A673 (cell line): ENCODE measurements at regions not wholly inside any gene's neighbourhood (a gene's known extent, or its start where the extent isn't known, plus 50 kb on each side); places are given as distances from the start of the nearest gene placed in this dataset.

Source experiments
- BruUV-seq: library from RNA; stranded (reverse); fragments of 400-500 nt; replicated peaks from 2 replicates; lab custom pipeline; 2021; lab: Mats Ljungman, UMichigan
- CTCF ChIA-PET: fragments of 300-600 bp; sonication (Branson Sonifier 250); formaldehyde crosslinking; loops from one replicate; lab custom pipeline; 2022; ENCODE audit warnings: antibody characterized with exemption; lab: Charles Lee
- POLR2A ChIA-PET: fragments of 300-600 bp; sonication (Branson Sonifier 250); formaldehyde crosslinking; loops from one replicate; lab custom pipeline; 2022; ENCODE audit warnings: antibody characterized with exemption; ENCODE audit not compliant: low non-redundant PET; lab: Charles Lee
- DNase-seq: peaks from one replicate; pipeline ENCODE4 v3.0.0-alpha.2; 2015; ENCODE audit warnings: low spot score
- H3K27ac ChIP-seq: fragments of 200-600 bp; sonication (generic); 2 replicates; pipeline ENCODE4 v1.5.1; 2016; ENCODE audit warnings: mixed run types, low read depth, mild to moderate bottlenecking, mixed read lengths, antibody characterized with exemption, low read length; ENCODE audit not compliant: poor library complexity, severe bottlenecking
- H3K27me3 ChIP-seq: fragments of 200-600 bp; sonication (generic); replicated peaks from 2 replicates; pipeline ENCODE4 v1.6.1; 2017; ENCODE audit warnings: mixed run types, low read depth, mild to moderate bottlenecking, mixed read lengths, antibody characterized with exemption, low read length; ENCODE audit not compliant: insufficient read depth, poor library complexity
- H3K36me3 ChIP-seq: fragments of 200-600 bp; sonication (generic); 2 replicates; pipeline ENCODE4 v1.6.1; 2016; ENCODE audit warnings: mixed run types, mild to moderate bottlenecking, mixed read lengths, antibody characterized with exemption, low read length; ENCODE audit not compliant: insufficient read depth, poor library complexity, severe bottlenecking
- H3K4me1 ChIP-seq: fragments of 200-600 bp; sonication (generic); 2 replicates; pipeline ENCODE4 v1.6.1; 2017; ENCODE audit warnings: mixed run types, mild to moderate bottlenecking, mixed read lengths, antibody characterized with exemption, low read length; ENCODE audit not compliant: insufficient read depth, poor library complexity, severe bottlenecking
- H3K4me3 ChIP-seq: fragments of 200-600 bp; sonication (generic); 2 replicates; pipeline ENCODE4 v1.5.1; 2016; ENCODE audit warnings: low read depth, mixed run types, mild to moderate bottlenecking, mixed read lengths, low read length; ENCODE audit not compliant: poor library complexity, severe bottlenecking
- H3K9me3 ChIP-seq: fragments of 200-600 bp; sonication (generic); 2 replicates; pipeline ENCODE4 v1.6.1; 2016; ENCODE audit warnings: mixed run types, low read depth, mild to moderate bottlenecking, mixed read lengths, antibody characterized with exemption, low read length; ENCODE audit not compliant: poor library complexity, severe bottlenecking
- EZH2 ChIP-seq: fragments of 200-600 bp; sonication (generic); IDR thresholded peaks from 2 replicates; pipeline ENCODE4 v1.6.1; 2017; ENCODE audit warnings: borderline replicate concordance, low read depth, mild to moderate bottlenecking, mixed read lengths, antibody characterized with exemption, low read length; ENCODE audit not compliant: poor library complexity, severe bottlenecking
- intact Hi-C: fragments of 100-400 bp; cut with micrococcal nuclease; formaldehyde crosslinking; loops from one replicate; pipeline ENCODE4 v1.10.0; 2022; ENCODE audit not compliant: unreplicated experiment
- TF ChIP-seq, protein P1 (sequence below): fragments of 300-800, 200-600 bp; sonication (generic); conservative IDR thresholded peaks from 2 replicates; pipeline ENCODE4 v1.5.1; 2017; ENCODE audit warnings: low read depth, mild to moderate bottlenecking, antibody characterized with exemption, low read length, moderate library complexity, mixed read lengths

DNA sequence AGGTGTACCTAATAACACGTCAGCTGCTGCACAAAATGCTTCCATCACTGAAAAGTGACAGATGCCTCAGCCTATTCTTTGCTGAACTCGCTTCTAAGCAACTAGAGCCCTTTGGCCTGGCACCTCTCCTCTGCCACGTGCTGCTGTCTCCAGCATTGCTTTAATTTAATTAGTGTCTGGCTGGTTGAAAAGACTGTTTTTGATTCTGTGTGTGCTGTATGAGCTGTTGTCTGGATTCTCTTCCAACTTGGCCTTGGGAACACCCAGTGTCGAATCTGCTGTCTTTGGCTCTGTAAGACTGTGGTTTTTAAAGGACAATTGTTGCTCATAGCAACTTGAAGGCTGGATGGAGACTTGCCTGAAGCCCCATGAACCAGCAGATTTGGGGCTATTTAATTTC, 109.5 kb downstream of the PSMG1 start:
- H3K27ac ChIP-seq: no peak overlapping the region
- TF ChIP-seq, protein P1, sequence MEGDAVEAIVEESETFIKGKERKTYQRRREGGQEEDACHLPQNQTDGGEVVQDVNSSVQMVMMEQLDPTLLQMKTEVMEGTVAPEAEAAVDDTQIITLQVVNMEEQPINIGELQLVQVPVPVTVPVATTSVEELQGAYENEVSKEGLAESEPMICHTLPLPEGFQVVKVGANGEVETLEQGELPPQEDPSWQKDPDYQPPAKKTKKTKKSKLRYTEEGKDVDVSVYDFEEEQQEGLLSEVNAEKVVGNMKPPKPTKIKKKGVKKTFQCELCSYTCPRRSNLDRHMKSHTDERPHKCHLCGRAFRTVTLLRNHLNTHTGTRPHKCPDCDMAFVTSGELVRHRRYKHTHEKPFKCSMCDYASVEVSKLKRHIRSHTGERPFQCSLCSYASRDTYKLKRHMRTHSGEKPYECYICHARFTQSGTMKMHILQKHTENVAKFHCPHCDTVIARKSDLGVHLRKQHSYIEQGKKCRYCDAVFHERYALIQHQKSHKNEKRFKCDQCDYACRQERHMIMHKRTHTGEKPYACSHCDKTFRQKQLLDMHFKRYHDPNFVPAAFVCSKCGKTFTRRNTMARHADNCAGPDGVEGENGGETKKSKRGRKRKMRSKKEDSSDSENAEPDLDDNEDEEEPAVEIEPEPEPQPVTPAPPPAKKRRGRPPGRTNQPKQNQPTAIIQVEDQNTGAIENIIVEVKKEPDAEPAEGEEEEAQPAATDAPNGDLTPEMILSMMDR: no peak
- no peak for TF ChIP-seq EZH2
- no TSS peak for BruUV-seq
- ChIA-PET CTCF (no interaction called here), POLR2A (no interaction called here)
- intact Hi-C loops: no loop called here
- H3K36me3 ChIP-seq: no peaks in the 10 kb centered on the region
- H3K4me1 ChIP-seq: no peaks in the 10 kb centered on the region
- no peaks in the 10 kb centered on the region for H3K9me3 ChIP-seq
- H3K27me3 ChIP-seq: no peaks in the 10 kb centered on the region
- no peak for DNase-seq
- no peak overlapping the region for H3K4me3 ChIP-seq

DNA sequence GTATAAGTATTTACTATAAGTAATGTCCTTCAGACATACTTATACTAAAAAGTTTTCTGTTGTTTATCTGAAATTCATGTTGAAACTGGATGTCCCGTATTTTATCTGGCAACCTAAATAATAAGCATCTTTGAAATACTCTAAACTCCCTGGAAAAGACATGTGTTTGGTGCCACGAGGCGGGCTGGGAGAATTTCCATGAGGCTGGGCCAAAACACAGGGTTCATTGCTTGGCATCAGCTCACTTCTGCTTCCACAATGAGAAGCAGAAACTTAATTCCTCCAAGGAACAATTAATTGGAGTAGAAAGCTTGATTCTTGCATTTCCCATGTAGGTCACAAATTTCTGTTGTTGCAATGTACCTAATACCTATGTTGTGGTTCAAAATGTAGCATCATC, 110.2 kb downstream of the PSMG1 start:
- Histone ChIP-seq H3K4me3 (no peak overlapping the region), H3K9me3 (no peaks in the 10 kb centered on the region), H3K27me3 (no peaks in the 10 kb centered on the region), H3K36me3 (no peaks in the 10 kb centered on the region), H3K27ac (no peak overlapping the region), H3K4me1 (no peaks in the 10 kb centered on the region)
- no peak for DNase-seq
- BruUV-seq: no TSS peak
- intact Hi-C loops: no loop called here
- CTCF ChIA-PET: no interaction called here
- no peak for TF ChIP-seq EZH2
- TF ChIP-seq, protein P1: no peak
- POLR2A ChIA-PET: no interaction called here

DNA sequence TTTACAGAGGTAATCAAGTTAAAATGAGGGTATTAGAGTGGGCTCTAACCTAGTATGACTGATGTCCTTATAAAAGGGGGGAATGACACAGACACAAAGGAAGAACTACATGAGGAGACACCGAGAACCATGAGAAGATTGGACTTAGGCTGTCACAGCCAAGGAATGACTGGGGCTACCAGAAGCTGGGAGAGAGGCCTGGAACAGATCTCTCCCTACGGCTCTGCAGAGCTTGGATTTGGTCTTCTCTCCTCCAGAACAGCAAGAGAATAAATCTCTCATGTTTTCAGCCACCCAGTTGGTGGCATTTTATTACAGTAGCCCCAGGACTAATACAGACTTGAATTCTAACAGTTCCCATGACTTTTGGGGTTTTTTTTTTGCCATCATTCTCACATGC, 110.8 kb downstream of the PSMG1 start:
- CTCF ChIA-PET: no interaction called here
- POLR2A ChIA-PET: no interaction called here
- Histone ChIP-seq H3K4me1 (no peaks in the 10 kb centered on the region), H3K27ac (no peak overlapping the region), H3K9me3 (no peaks in the 10 kb centered on the region), H3K36me3 (no peaks in the 10 kb centered on the region), H3K27me3 (no peaks in the 10 kb centered on the region), H3K4me3 (no peak overlapping the region)
- TF ChIP-seq, protein P1: no peak
- no peak for TF ChIP-seq EZH2
- intact Hi-C loops: no loop called here
- DNase-seq: no peak
- BruUV-seq: no TSS peak
